RWPE1 (cell line): ENCODE measurements at regions not wholly inside any gene's neighbourhood (a gene's known extent, or its start where the extent isn't known, plus 50 kb on each side); places are given as distances from the start of the nearest gene placed in this dataset.
A peak's percentile ranks its signal among the peaks of the same experiment; 100 is the strongest.

ENCODE experiments used
- CTCF ChIA-PET: fragments of 350-600 bp; sonication (Branson Sonifier 250); formaldehyde crosslinking; extraction: SDS; loops from one replicate; lab custom pipeline; 2021; lab: Yijun Ruan, JAX
- POLR2A ChIA-PET: fragments of 400-600 bp; formaldehyde crosslinking; extraction: SDS; loops from one replicate; lab custom pipeline; 2020; ENCODE audit warnings: antibody characterized with exemption; ENCODE audit not compliant: low non-redundant PET; lab: Yijun Ruan, JAX
- DNase-seq: peaks from one replicate; pipeline ENCODE4 v3.0.0; 2012; ENCODE audit warnings: low spot score
- H3K27ac ChIP-seq: fragments of 450-650 bp; 2 replicates; pipeline ENCODE4 v1.5.1; 2017
- CTCF ChIP-seq: fragments of 450-650 bp; conservative IDR thresholded peaks from 2 replicates; pipeline ENCODE4 v1.5.1; 2017; ENCODE audit warnings: low read depth, mild to moderate bottlenecking

- CTCF ChIA-PET: interaction anchor here (0.7 to 1.1 kb wide), 3 partner anchors 33 to 145 kb away, joined by 3 to 4 read pairs (median 3); no protein-coding TSS in a partner anchor
- TF ChIP-seq CTCF: peak; percentile 24
- H3K27ac ChIP-seq: no peak overlapping the region
- DNase-seq: no peak
- POLR2A ChIA-PET: no interaction called here
Observed at GRCh38 chr6:16819752-16820151, 58.5 kb upstream of the ATXN1 start.

GRCh38 chr6:16818992-16819626 lies 57.8 kb upstream of the ATXN1 start:
- no peak for TF ChIP-seq CTCF
- ChIA-PET POLR2A (interaction anchor here (0.7 kb wide), 1 partner anchor 17 kb away, joined by 13 read pairs; no protein-coding TSS in a partner anchor), CTCF (interaction anchor here (0.7 to 1.2 kb wide), 4 partner anchors 33 to 145 kb away, joined by 3 to 4 read pairs (median 3); no protein-coding TSS in a partner anchor)
- DNase-seq: no peak
- no peak overlapping the region for H3K27ac ChIP-seq

GRCh38 chr6:16817594-16817993 lies 56.3 kb upstream of the ATXN1 start:
- no peak for TF ChIP-seq CTCF
- DNase-seq: no peak
- ChIA-PET POLR2A (no interaction called here), CTCF (no interaction called here)
- no peak overlapping the region for H3K27ac ChIP-seq

GRCh38 chr6:16816891-16817290 lies 55.6 kb upstream of the ATXN1 start:
- no peak for DNase-seq
- POLR2A ChIA-PET: no interaction called here
- CTCF ChIA-PET: no interaction called here
- no peak for TF ChIP-seq CTCF
- no peak overlapping the region for H3K27ac ChIP-seq

- TF ChIP-seq CTCF: no peak
- POLR2A ChIA-PET: no interaction called here
- no peak overlapping the region for H3K27ac ChIP-seq
- CTCF ChIA-PET: no interaction called here
- no peak for DNase-seq
Observed at GRCh38 chr6:16812993-16813392, 51.7 kb upstream of the ATXN1 start.

GRCh38 chr6:16811277-16811979 lies 50.2 kb upstream of the ATXN1 start:
- no peak overlapping the region for H3K27ac ChIP-seq
- no peak for DNase-seq
- POLR2A ChIA-PET: no interaction called here
- TF ChIP-seq CTCF: no peak
- CTCF ChIA-PET: no interaction called here
